ENCODE measurements at regions not wholly inside any gene's neighbourhood (a gene's known extent, or its start where the extent isn't known, plus 50 kb on each side); places are given as distances from the start of the nearest gene placed in this dataset.
"Not testable (repeated sequence)": the region's sequence is repeated elsewhere in the genome, so short reads cannot be mapped to it uniquely, and the experiment has no call there.

- no peak for DNase-seq (ENCODE audit: low read depth in 2 of 2)
Observed at GRCh38 chr2:428591-428990, 140.7 kb upstream of the ALKAL2 start.

DNA sequence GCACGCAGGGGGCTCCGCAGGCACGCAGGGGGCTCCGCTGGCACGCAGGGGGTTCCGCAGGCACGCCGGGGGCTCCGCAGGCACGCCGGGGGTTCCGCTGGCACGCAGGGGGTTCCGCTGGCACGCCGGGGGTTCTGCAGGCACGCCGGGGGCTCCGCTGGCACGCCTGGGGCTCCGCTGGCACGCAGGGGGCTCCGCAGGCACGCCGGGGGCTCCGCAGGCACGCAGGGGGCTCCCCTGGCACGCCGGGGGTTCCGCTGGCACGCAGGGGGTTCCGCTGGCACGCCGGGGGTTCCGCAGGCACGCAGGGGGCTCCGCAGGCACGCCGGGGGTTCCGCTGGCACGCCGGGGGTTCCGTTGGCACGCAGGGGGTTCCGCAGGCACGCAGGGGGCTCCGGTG lies 138.8 kb upstream of the ALKAL2 start:
- not testable (repeated sequence) for DNase-seq (ENCODE audit: low read depth in 2 of 2)

- DNase-seq (ENCODE audit: low read depth in 2 of 2): no peak
Observed at GRCh38 chr2:425947-426346, 138.1 kb upstream of the ALKAL2 start.

GRCh38 chr2:425243-425642 lies 137.4 kb upstream of the ALKAL2 start:
- no peak for DNase-seq (ENCODE audit: low read depth in 2 of 2)

GRCh38 chr2:424306-425171 lies 136.6 kb upstream of the ALKAL2 start:
- no peak for DNase-seq (ENCODE audit: low read depth in 2 of 2)

DNA sequence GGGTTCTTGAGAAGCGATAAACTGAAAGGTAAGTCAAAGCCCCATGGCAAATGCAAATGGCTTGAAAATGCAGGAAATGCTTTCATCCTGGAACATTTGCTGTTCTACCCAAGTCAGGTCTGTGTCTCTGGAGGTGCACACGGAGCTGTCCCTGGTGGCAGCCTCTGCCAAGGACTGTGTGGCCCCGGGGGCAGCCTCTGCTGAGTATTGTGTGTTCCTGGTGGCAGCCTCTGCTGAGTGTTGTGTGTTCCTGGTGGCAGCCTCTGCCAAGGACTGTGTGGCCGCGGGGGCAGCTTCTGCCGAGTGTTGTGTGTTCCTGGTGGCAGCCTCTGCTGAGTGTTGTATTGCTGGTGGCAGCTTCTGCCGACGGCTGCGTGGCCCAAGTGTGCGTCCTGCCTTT lies 135.6 kb upstream of the ALKAL2 start:
- no peak for DNase-seq (ENCODE audit: low read depth in 2 of 2)

DNA sequence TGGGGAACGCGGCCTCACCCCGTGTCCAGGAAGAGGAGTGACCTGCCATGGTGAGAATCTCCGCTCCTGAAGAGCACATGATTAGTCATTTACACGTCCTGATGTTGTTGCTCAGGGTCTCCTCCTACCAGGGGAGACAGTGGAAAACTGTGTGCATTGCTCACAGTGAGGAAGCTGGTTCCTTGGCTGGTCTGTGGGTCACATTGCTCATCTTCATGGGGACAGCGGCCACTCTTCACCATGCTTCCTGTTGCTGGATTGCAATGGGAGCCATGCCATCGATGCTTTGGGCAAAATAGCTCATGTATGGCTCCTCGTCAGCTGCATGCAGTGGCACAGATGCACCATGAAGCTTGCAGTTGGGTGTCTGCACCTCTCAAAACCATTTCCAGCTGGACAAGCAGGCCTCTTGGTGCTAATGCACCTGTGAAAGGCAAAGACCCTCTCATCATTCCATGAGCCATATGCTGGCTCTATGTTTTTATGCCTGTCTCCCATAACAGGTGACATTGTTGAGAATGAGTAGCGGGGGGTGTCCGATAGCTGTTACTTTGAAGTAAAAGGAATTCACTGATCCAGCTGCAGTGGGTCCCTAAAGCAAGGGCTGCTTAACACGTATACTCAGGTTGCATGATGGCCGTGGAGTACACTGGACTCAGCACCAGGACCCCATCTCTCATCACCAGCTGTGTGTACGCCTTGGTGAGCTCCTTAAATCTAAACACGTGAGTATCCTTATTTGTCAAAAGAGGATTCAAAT lies 135.0 kb upstream of the ALKAL2 start:
- no peak for DNase-seq (ENCODE audit: low read depth in 2 of 2)

GRCh38 chr2:421406-421805 lies 133.5 kb upstream of the ALKAL2 start:
- DNase-seq (ENCODE audit: low read depth in 2 of 2): no peak

- no peak for DNase-seq (ENCODE audit: low read depth in 2 of 2)
Observed at GRCh38 chr2:419687-420317, 131.9 kb upstream of the ALKAL2 start.

- DNase-seq (ENCODE audit: low read depth in 2 of 2): no peak
Observed at GRCh38 chr2:417662-418061, 129.8 kb upstream of the ALKAL2 start.

GRCh38 chr2:417006-417405 lies 129.1 kb upstream of the ALKAL2 start:
- DNase-seq (ENCODE audit: low read depth in 2 of 2): no peak

- DNase-seq (ENCODE audit: low read depth in 2 of 2): no peak
Observed at GRCh38 chr2:415986-416610, 128.2 kb upstream of the ALKAL2 start.

DNA sequence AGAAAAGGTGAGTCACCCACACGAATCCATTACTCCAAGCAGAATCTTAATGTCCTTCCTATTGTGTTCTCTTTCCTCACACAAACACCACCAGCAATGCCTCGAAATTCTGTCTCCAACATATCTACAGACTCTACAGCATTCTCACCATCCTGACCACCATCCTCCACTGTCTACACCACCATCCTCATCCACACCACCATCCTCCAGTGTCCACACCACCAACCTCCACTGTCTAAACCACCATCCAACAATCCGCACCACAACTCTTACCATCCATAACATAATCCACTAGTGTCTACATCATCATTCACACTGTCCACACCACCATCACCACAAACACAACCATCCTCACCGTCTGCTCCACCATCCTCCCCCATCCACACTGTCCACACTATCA lies 121.6 kb upstream of the ALKAL2 start:
- DNase-seq (ENCODE audit: low read depth in 2 of 2): no peak

- no peak for DNase-seq (ENCODE audit: low read depth in 2 of 2)
Observed at GRCh38 chr2:407630-408029, 119.7 kb upstream of the ALKAL2 start.

- no peak for DNase-seq (ENCODE audit: low read depth in 2 of 2)
Observed at GRCh38 chr2:406876-407275, 119.0 kb upstream of the ALKAL2 start.

GRCh38 chr2:406231-406630 lies 118.3 kb upstream of the ALKAL2 start:
- DNase-seq (ENCODE audit: low read depth in 2 of 2): no peak

- DNase-seq (ENCODE audit: low read depth in 2 of 2): no peak
Observed at GRCh38 chr2:404581-404980, 116.7 kb upstream of the ALKAL2 start.

DNA sequence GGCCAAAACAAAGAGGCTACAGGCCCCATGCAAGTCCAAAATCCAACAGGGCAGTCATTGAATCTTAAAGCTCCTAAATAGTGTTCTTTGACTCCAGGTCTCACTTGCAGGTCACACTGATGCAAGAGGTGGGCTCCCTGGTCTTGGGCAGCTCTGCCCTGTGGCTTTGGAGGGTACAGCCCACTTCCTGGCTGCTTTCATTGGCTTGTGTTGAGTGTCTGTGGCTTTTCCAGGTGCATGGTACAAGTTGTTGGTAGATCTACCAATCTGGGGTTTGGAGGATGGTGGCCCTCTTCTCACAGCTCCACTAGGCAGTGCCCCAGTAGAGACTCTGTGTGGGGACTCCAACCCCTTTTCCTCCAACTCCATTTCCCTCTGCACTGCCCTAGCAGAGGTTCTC lies 115.8 kb upstream of the ALKAL2 start:
- DNase-seq (ENCODE audit: low read depth in 2 of 2): no peak

DNA sequence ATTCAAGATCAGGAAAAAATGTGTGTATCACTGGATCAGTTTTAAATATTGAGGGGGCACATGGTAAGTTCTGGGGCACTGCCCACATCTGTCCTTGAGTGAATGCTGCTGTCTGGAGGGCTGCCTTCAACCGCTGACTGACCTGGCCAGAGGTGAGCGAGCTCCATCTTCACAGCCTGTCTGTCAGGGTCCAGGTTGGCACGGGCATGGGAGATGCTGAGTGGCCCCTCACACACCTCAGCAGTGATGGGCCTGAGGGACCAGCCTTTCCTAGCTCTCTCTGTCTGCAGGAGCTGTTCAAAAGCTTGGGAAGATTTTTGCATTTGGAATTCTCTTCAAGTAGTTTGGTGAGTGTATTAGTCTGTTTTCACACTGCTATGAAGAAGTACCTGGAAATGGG lies 114.8 kb upstream of the ALKAL2 start:
- DNase-seq (ENCODE audit: low read depth in 2 of 2): no peak

GRCh38 chr2:402206-402605 lies 114.3 kb upstream of the ALKAL2 start:
- no peak for DNase-seq (ENCODE audit: low read depth in 2 of 2)

- no peak for DNase-seq (ENCODE audit: low read depth in 2 of 2)
Observed at GRCh38 chr2:401019-401679, 113.3 kb upstream of the ALKAL2 start.

DNA sequence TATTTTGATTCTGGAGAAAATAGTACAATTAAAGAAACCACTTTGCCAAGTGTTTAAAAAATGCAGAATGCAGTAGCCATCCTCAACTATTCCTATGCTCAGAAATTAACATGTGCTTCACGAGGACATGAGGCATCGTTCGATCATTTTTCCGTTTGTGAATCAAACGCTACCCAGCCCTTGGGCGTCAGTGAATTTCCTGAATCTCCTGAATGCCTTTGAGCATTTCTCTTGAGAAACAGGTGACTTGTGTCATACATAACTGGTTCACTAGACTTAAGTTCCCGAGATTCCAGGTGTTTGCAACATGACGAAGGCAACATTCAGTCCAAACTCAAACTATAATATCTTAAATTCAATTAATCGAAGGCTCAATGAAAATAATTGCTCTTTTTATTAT lies 110.0 kb upstream of the ALKAL2 start:
- no peak for DNase-seq (ENCODE audit: low read depth in 2 of 2)
